LoVo (cell line): ENCODE measurements at regions not wholly inside any gene's neighbourhood (a gene's known extent, or its start where the extent isn't known, plus 50 kb on each side); places are given as distances from the start of the nearest gene placed in this dataset.

Experiments
- DNase-seq: peaks from one replicate; pipeline ENCODE4 v3.0.0-alpha.2; 2016; ENCODE audit warnings: low spot score

- DNase-seq, result no peak
These were observed 64.6 kb upstream of the PIM1 start for GRCh38 chr6:37105148-37106050.

- no peak for DNase-seq
These were observed 63.9 kb upstream of the PIM1 start for GRCh38 chr6:37106051-37106363.

- no peak for DNase-seq
These were observed 63.4 kb upstream of the PIM1 start for GRCh38 chr6:37106554-37106953.

- no peak for DNase-seq
These were observed 62.9 kb upstream of the PIM1 start for GRCh38 chr6:37106982-37107491.

GRCh38 chr6:37109714-37110499, 60.0 kb upstream of the PIM1 start:
- DNase-seq, result no peak

GRCh38 chr6:37110500-37111461, 59.2 kb upstream of the PIM1 start:
- no peak for DNase-seq

- no peak for DNase-seq
These were observed 56.0 kb upstream of the PIM1 start for GRCh38 chr6:37113976-37114375.

GRCh38 chr6:37114612-37115011, 55.3 kb upstream of the PIM1 start:
- no peak for DNase-seq

GRCh38 chr6:37115236-37115895, 54.6 kb upstream of the PIM1 start:
- DNase-seq, result no peak

- DNase-seq, result no peak
These were observed 53.6 kb upstream of the PIM1 start for GRCh38 chr6:37116326-37116725.

- no peak for DNase-seq
These were observed 50.5 kb upstream of the PIM1 start for GRCh38 chr6:37119387-37119886.
